ENCODE measurements at regions not wholly inside any gene's neighbourhood (a gene's known extent, or its start where the extent isn't known, plus 50 kb on each side); places are given as distances from the start of the nearest gene placed in this dataset.

DNA sequence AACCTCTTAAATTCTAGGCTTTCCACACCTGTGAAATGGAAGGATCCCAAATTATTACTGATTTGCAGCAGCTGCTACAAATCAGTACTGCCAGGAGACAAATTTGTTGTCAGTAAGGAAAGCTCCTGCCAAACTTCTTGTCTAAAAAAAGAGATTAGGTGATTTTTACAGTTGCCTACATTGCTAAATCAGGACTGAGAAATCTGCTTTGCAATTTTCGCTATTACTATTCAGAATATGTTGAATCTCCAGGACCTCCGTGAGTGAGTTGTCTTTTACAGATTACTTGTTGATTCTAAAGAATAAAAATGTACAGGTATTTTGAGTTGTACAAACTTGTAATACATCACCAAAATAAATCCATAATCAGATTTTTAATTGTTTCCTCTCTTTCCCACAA, 1815.9 kb downstream of the PCDH9 start:
- intact Hi-C loops (cut with micrococcal nuclease) (no loop called here), dilution Hi-C loops (cut with MboI; ENCODE audit: extremely low pct_ligation_motif_present, low sequenced_read_pairs) (no loop called here)
- Histone ChIP-seq H3K4me3 (replicated peaks in 1 of 3; ENCODE audit: insufficient read depth in 1 of 3, low read depth in 1 of 3, low read length in 3 of 3) (no peak overlapping the region), H3K9me1 (replicated peaks; ENCODE audit: control insufficient read depth, extremely low read depth, insufficient read depth, low read length) (no peaks in the 10 kb centered on the region), H3K9ac (replicated peaks; ENCODE audit: extremely low read depth, insufficient read depth, low read length) (no peak overlapping the region), H3K36me3 (ENCODE audit: control insufficient read depth in 2 of 2, extremely low read depth in 1 of 2, insufficient read depth in 2 of 2, low read length in 2 of 2) (no peaks in the 10 kb centered on the region), H4K20me1 (replicated peaks; ENCODE audit: control insufficient read depth, extremely low read depth, insufficient read depth, low read length) (no peaks in the 10 kb centered on the region), H3K9me3 (replicated peaks; ENCODE audit: control insufficient read depth, insufficient read depth, low read length) (no peaks in the 10 kb centered on the region), H3K4me2 (ENCODE audit: insufficient read depth, low read length) (no peak overlapping the region), H3K79me2 (ENCODE audit: control insufficient read depth, insufficient read depth, low read length) (no peaks in the 10 kb centered on the region), H3K27me3 (ENCODE audit: control insufficient read depth in 2 of 2, insufficient read depth in 2 of 2, low read length in 2 of 2) (no peaks in the 10 kb centered on the region), H3K4me1 (ENCODE audit: control insufficient read depth, extremely low read depth, insufficient read depth, low read length) (no peaks in the 10 kb centered on the region), H2AFZ (ENCODE audit: low read depth, low read length) (no peak overlapping the region), H3K27ac (ENCODE audit: insufficient read depth, low read depth, low read length) (no peak overlapping the region)
- no peak for DNase-seq (ENCODE audit: low read depth, low spot score)
- ChIA-PET POLR2A (no interaction called here), CTCF (no interaction called here)
- BruUV-seq (replicated peaks): no TSS peak
- no peak for FAIRE-seq
- TF ChIP-seq GATA2 (IDR thresholded peaks at IDR 0.05; ENCODE audit: insufficient read depth, insufficient read length, low read depth, low read length) (no peak), MYC (IDR thresholded peaks at IDR 0.05; ENCODE audit: low read depth, low read length) (no peak), POLR2A (IDR thresholded peaks at IDR 0.05; ENCODE audit: low read depth, low read length) (no peak), EZH2 (IDR thresholded peaks at IDR 0.05; ENCODE audit: borderline replicate concordance, low read depth, low read length, severe bottlenecking) (no peak), JUN (IDR thresholded peaks at IDR 0.05; ENCODE audit: borderline replicate concordance, insufficient read depth, insufficient read length, low read depth) (no peak), CTCF (IDR thresholded peaks at IDR 0.05; ENCODE audit: extremely low read depth in 1 of 2, insufficient read depth in 1 of 2, low read depth in 1 of 2, low read length in 2 of 2) (no peak), FOS (IDR thresholded peaks at IDR 0.05; ENCODE audit: borderline replicate concordance, insufficient read depth, low read length) (no peak), POLR2AphosphoS5 (IDR thresholded peaks at IDR 0.05; ENCODE audit: insufficient read depth, low read depth, low read length) (no peak), MAX (IDR thresholded peaks at IDR 0.05; ENCODE audit: insufficient read depth, insufficient read length) (no peak)

All from endothelial cell of umbilical vein (primary cell).